ENCODE measurements at regions not wholly inside any gene's neighbourhood (a gene's known extent, or its start where the extent isn't known, plus 50 kb on each side); places are given as distances from the start of the nearest gene placed in this dataset.

DNA sequence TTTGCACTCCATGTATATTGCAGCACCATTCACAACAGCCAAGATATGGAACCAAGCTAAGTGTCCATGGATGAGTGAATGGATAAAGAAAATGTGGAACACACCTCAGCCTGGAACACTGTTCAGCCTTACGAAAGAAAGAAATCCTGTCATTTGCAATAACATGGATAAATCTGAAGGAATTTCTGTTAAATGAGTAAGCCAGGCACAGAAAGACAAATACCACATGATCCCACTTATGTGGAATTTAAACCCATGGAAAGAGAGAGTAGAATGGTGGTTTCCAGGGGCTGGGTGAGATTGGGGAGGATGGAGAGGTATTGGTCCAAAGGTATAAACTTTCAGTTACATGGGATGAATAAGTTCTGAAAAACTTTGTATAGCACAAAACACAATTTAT lies 228.9 kb upstream of the CD180 start:
- 89 to 100% (median 96%) methylated on average over 1 of the region's 1 CpG for WGBS, 5 donors
- DNase-seq, result no peak
- H3K36me3 ChIP-seq, result no peaks in the 10 kb centered on the region
- H3K4me3 ChIP-seq, result no peak overlapping the region
- H3K4me1 ChIP-seq, result no peaks in the 10 kb centered on the region
- H3K9me3 ChIP-seq, result no peaks in the 10 kb centered on the region
- TF ChIP-seq POLR2AphosphoS5 (IDR thresholded peaks at IDR 0.05) (no peak), EP300 (IDR thresholded peaks at IDR 0.05) (no peak), POLR2A (IDR thresholded peaks at IDR 0.05) (no peak), CTCF (IDR thresholded peaks at IDR 0.05) (no peak)
- H3K27ac ChIP-seq, result no peak overlapping the region
- intact Hi-C loops (cut with DNase I; ENCODE audit: low total_unique reads), result no loop called here
- no peaks in the 10 kb centered on the region for H3K27me3 ChIP-seq

GRCh38 chr5:67417839-67418238 lies 221.2 kb upstream of the CD180 start:
- Histone ChIP-seq H3K27ac (no peak overlapping the region), H3K9me3 (no peaks in the 10 kb centered on the region), H3K4me3 (no peak overlapping the region), H3K27me3 (no peaks in the 10 kb centered on the region), H3K36me3 (no peaks in the 10 kb centered on the region), H3K4me1 (no peaks in the 10 kb centered on the region)
- intact Hi-C loops (cut with DNase I; ENCODE audit: low total_unique reads), result no loop called here
- 68 to 79% (median 76%) methylated on average over 2 of the region's 2 CpGs for WGBS, 5 donors
- TF ChIP-seq POLR2AphosphoS5 (IDR thresholded peaks at IDR 0.05) (no peak), CTCF (IDR thresholded peaks at IDR 0.05) (no peak), EP300 (IDR thresholded peaks at IDR 0.05) (no peak), POLR2A (IDR thresholded peaks at IDR 0.05) (no peak)
- DNase-seq, result no peak

DNA sequence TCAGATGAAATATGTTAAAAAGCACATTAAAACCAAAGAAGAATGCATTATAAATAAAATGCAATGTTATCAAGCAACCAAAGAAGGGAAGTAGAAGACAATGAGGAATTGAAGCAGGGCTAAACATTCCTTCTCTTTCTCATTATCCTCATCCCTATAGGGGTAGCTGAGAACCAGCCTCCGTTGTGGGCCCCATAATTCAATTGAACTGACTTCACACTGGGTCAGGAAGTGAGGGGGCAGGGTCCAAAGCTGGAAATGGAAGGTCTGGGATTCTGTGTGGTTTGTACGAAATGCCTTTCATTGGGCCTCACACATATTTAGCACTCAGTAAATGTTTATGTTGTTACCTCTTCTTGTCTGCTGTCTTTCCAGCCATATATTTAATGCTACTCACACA lies 220.4 kb upstream of the CD180 start:
- WGBS, 5 donors, result 84 to 98% (median 95%) methylated on average over 2 of the region's 2 CpGs
- intact Hi-C loops (cut with DNase I; ENCODE audit: low total_unique reads), result no loop called here

DNA sequence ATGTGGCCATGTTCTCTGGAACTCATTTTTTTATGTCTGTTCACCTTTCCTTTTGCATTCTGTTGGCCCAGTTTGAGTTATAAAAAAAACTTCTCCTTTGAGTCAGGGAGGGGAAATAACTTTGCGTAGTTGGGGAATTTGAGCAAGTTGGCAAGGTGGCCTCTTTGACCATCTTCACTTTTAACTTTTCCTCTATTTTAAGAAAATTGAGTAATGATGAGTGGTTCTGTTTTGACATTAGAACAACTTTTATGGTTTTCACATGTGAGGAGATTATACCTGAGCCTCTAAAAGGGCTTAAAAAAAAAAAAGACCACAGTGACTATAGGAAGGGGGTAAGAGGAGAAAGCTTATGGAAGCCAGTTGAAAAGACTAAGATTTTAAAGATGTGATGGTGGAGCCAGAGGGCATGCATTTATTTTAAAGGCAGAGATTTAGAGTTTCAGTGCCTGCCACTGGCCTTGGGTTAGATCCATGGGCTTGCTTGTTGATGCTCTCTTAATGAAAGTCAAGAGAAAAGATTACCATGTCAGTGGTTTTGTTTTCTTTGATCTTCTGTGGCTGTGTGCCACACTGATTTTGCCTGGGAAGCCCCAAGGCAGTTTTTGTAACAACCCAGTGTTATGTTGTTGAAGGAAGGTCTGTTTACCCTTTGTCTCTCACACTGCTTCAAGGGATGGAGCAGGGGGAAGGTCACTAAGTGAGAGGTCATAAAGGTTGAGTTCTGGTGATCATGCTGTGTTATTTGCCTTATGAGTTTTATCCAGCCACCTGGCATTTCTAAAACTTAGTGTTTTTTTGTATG lies 219.7 kb upstream of the CD180 start:
- Histone ChIP-seq H3K27me3 (no peaks in the 10 kb centered on the region), H3K4me1 (no peaks in the 10 kb centered on the region), H3K4me3 (no peak overlapping the region), H3K9me3 (no peaks in the 10 kb centered on the region), H3K27ac (no peak overlapping the region), H3K36me3 (no peaks in the 10 kb centered on the region)
- intact Hi-C loops (cut with DNase I; ENCODE audit: low total_unique reads), result no loop called here
- no peak for TF ChIP-seq CTCF (IDR thresholded peaks at IDR 0.05)
- no peak for TF ChIP-seq EP300 (IDR thresholded peaks at IDR 0.05)
- no peak for TF ChIP-seq POLR2A (IDR thresholded peaks at IDR 0.05)
- TF ChIP-seq POLR2AphosphoS5 (IDR thresholded peaks at IDR 0.05), result no peak
- 85 to 97% (median 92%) methylated on average over 1 of the region's 1 CpG for WGBS, 5 donors
- no peak for DNase-seq

More for the DNA sequence above, 220.4 kb upstream of the CD180 start:
- TF ChIP-seq POLR2AphosphoS5 (IDR thresholded peaks at IDR 0.05), result no peak
- no peak overlapping the region for H3K4me3 ChIP-seq
- H3K9me3 ChIP-seq, result no peaks in the 10 kb centered on the region
- H3K27me3 ChIP-seq, result no peaks in the 10 kb centered on the region
- DNase-seq, result no peak
- no peaks in the 10 kb centered on the region for H3K4me1 ChIP-seq
- no peaks in the 10 kb centered on the region for H3K36me3 ChIP-seq
- no peak overlapping the region for H3K27ac ChIP-seq

DNA sequence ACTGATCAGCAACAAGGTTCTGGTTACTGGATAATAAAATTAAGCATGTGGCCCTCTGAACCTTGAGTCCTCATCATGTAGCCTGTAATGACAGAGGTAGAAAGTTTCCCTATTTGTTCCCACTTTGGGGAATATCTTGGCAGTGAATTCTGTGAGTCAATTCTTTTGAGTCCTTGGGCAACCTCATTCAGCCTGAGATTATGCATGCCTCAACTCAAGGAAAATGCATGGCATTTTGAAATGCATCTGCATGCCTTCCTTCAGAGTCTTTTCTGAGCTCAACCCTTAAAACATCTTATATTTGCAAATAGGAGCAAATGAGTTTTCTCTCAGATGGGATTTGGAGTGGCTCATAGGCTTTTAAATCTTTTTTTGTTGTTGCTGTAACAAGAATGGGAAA lies 218.1 kb upstream of the CD180 start:
- H3K9me3 ChIP-seq, result no peaks in the 10 kb centered on the region
- H3K27ac ChIP-seq, result no peak overlapping the region
- H3K4me3 ChIP-seq, result no peak overlapping the region
- no peaks in the 10 kb centered on the region for H3K4me1 ChIP-seq
- intact Hi-C loops (cut with DNase I; ENCODE audit: low total_unique reads), result no loop called here
- H3K27me3 ChIP-seq, result no peaks in the 10 kb centered on the region
- no peak for DNase-seq
- TF ChIP-seq CTCF (IDR thresholded peaks at IDR 0.05) (no peak), POLR2A (IDR thresholded peaks at IDR 0.05) (no peak), POLR2AphosphoS5 (IDR thresholded peaks at IDR 0.05) (no peak), EP300 (IDR thresholded peaks at IDR 0.05) (no peak)
- H3K36me3 ChIP-seq, result no peaks in the 10 kb centered on the region

All from stomach (tissue), 8 donors.